ENCODE measurements at regions not wholly inside any gene's neighbourhood (a gene's known extent, or its start where the extent isn't known, plus 50 kb on each side); places are given as distances from the start of the nearest gene placed in this dataset.

GRCh38 chr6:43951063-43951755, 176.0 kb downstream of the MRPL14 start:
- Mint-ChIP-seq H3K9me3 (ENCODE audit: unreplicated experiment) (peaks cover 3% of the 10 kb centered on the region), H3K27ac (ENCODE audit: low read depth, unreplicated experiment) (no peak overlapping the region), H3K36me3 (ENCODE audit: insufficient read depth, unreplicated experiment) (no peaks in the 10 kb centered on the region), H3K27me3 (ENCODE audit: insufficient read depth, unreplicated experiment) (no peaks in the 10 kb centered on the region), H3K4me3 (ENCODE audit: unreplicated experiment) (no peak overlapping the region), H3K4me1 (ENCODE audit: insufficient read depth, unreplicated experiment) (peaks cover 5% of the 10 kb centered on the region)
- BruUV-seq (replicated peaks) = no TSS peak
- POLR2A ChIA-PET = interaction anchor here (0.9 to 1.1 kb wide), 2 partner anchors 9 to 13 kb away, joined by 3 read pairs; no protein-coding TSS in a partner anchor
- CTCF ChIA-PET = interaction anchor here (0.6 to 1.7 kb wide), 5 partner anchors 18 to 303 kb away, joined by 3 to 6 read pairs (median 4); no protein-coding TSS in a partner anchor
- intact Hi-C loops (cut with micrococcal nuclease) = loop anchor here (1.0 kb wide), 1 partner anchor 177 kb away; no protein-coding TSS in a partner anchor
- DNase-seq (ENCODE audit: unreplicated experiment) = peak; percentile 38
- TF ChIP-seq, protein P1, sequence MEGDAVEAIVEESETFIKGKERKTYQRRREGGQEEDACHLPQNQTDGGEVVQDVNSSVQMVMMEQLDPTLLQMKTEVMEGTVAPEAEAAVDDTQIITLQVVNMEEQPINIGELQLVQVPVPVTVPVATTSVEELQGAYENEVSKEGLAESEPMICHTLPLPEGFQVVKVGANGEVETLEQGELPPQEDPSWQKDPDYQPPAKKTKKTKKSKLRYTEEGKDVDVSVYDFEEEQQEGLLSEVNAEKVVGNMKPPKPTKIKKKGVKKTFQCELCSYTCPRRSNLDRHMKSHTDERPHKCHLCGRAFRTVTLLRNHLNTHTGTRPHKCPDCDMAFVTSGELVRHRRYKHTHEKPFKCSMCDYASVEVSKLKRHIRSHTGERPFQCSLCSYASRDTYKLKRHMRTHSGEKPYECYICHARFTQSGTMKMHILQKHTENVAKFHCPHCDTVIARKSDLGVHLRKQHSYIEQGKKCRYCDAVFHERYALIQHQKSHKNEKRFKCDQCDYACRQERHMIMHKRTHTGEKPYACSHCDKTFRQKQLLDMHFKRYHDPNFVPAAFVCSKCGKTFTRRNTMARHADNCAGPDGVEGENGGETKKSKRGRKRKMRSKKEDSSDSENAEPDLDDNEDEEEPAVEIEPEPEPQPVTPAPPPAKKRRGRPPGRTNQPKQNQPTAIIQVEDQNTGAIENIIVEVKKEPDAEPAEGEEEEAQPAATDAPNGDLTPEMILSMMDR (IDR thresholded peaks at IDR 0.05; ENCODE audit: unreplicated experiment) = peak; percentile 37

- intact Hi-C loops (cut with micrococcal nuclease) = loop anchor here (1.0 kb wide), 1 partner anchor 176 kb away; no protein-coding TSS in a partner anchor
- Mint-ChIP-seq H3K9me3 (ENCODE audit: unreplicated experiment) (no peaks in the 10 kb centered on the region), H3K27me3 (ENCODE audit: insufficient read depth, unreplicated experiment) (no peaks in the 10 kb centered on the region), H3K27ac (ENCODE audit: low read depth, unreplicated experiment) (no peak overlapping the region), H3K4me3 (ENCODE audit: unreplicated experiment) (no peak overlapping the region), H3K4me1 (ENCODE audit: insufficient read depth, unreplicated experiment) (peaks cover 5% of the 10 kb centered on the region), H3K36me3 (ENCODE audit: insufficient read depth, unreplicated experiment) (no peaks in the 10 kb centered on the region)
- no peak for DNase-seq (ENCODE audit: unreplicated experiment)
- no TSS peak for BruUV-seq (replicated peaks)
- ChIA-PET POLR2A (interaction anchor here (0.9 to 1.1 kb wide), 2 partner anchors 10 to 12 kb away, joined by 3 read pairs; no protein-coding TSS in a partner anchor), CTCF (interaction anchor here (0.6 to 1.5 kb wide), 2 partner anchors 17 to 302 kb away, joined by 4 to 6 read pairs; no protein-coding TSS in a partner anchor)
- TF ChIP-seq, protein P1 (IDR thresholded peaks at IDR 0.05; ENCODE audit: unreplicated experiment) = no peak
These were observed 176.6 kb downstream of the MRPL14 start for GRCh38 chr6:43950731-43951062.

DNA sequence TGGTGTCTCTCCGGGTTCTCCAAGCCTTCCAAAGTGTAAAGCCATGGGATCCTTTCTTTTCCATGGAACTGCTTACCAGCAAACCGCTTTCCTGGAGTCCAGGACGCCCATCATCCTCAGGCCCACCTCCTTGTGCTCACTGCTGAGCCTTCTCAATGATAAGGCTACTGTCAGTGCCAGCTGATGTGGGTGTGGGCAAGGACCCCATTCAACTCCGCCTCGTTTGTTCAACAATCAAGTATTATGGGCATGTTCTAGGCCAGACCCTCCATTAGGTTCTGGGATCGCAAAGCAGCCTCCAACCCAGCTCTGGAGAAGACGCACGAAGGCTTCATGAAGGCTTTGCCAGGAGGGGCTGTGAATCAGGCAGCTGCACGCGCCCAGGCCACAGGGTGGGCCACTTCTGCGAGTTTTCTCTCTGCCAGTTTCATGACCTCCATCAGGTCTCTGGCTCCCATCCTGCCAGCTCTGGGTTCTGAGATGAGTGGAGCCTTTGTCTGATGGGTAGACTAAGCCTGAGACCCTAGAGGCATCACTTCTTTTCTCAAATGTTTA, 177.1 kb downstream of the MRPL14 start:
- Mint-ChIP-seq H3K4me3 (ENCODE audit: unreplicated experiment) (no peak overlapping the region), H3K36me3 (ENCODE audit: insufficient read depth, unreplicated experiment) (no peaks in the 10 kb centered on the region), H3K9me3 (ENCODE audit: unreplicated experiment) (no peaks in the 10 kb centered on the region), H3K27ac (ENCODE audit: low read depth, unreplicated experiment) (no peak overlapping the region), H3K27me3 (ENCODE audit: insufficient read depth, unreplicated experiment) (no peaks in the 10 kb centered on the region), H3K4me1 (ENCODE audit: insufficient read depth, unreplicated experiment) (peaks cover 5% of the 10 kb centered on the region)
- POLR2A ChIA-PET = interaction anchor here (0.9 to 1.1 kb wide), 2 partner anchors 11 kb away, joined by 3 read pairs; no protein-coding TSS in a partner anchor
- no TSS peak for BruUV-seq (replicated peaks)
- intact Hi-C loops (cut with micrococcal nuclease) = no loop called here
- no peak for DNase-seq (ENCODE audit: unreplicated experiment)
- TF ChIP-seq, protein P1 (IDR thresholded peaks at IDR 0.05; ENCODE audit: unreplicated experiment) = no peak
- CTCF ChIA-PET = interaction anchor here (0.9 to 1.5 kb wide), 2 partner anchors 17 to 342 kb away, joined by 5 to 6 read pairs; no protein-coding TSS in a partner anchor

DNA sequence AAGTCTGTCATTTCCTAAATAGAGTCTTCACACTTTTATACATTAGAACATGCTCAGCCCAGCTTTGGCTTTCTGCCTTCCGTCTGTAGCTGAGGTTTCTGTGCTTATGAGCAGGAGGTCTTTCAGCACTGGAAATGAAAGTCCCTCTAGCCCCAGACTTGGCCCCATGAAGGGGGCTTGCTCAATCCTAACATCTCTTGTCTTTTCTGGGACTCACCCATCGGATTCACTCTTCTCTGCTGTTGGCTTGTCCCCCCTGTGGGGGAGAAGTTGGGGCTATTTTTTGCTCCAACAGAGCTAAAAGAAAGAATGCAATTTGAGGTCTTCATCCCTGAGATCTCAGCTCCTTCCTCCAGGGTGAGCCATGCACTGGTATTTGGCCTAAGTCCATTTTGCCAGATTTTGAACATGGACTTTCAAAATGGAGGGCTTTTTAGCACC, 177.7 kb downstream of the MRPL14 start:
- CTCF ChIA-PET = interaction anchor here (0.9 to 1.0 kb wide), 3 partner anchors 92 to 342 kb away, joined by 4 to 5 read pairs (median 4); no protein-coding TSS in a partner anchor
- Mint-ChIP-seq H3K4me3 (ENCODE audit: unreplicated experiment) (no peak overlapping the region), H3K4me1 (ENCODE audit: insufficient read depth, unreplicated experiment) (peaks cover 5% of the 10 kb centered on the region), H3K9me3 (ENCODE audit: unreplicated experiment) (no peaks in the 10 kb centered on the region), H3K27me3 (ENCODE audit: insufficient read depth, unreplicated experiment) (no peaks in the 10 kb centered on the region), H3K27ac (ENCODE audit: low read depth, unreplicated experiment) (no peak overlapping the region), H3K36me3 (ENCODE audit: insufficient read depth, unreplicated experiment) (no peaks in the 10 kb centered on the region)
- intact Hi-C loops (cut with micrococcal nuclease) = no loop called here
- DNase-seq (ENCODE audit: unreplicated experiment) = no peak
- TF ChIP-seq, protein P1 (IDR thresholded peaks at IDR 0.05; ENCODE audit: unreplicated experiment) = no peak
- BruUV-seq (replicated peaks) = no TSS peak
- POLR2A ChIA-PET = no interaction called here

All from MCF 10A (cell line).